ENCODE measurements at regions not wholly inside any gene's neighbourhood (a gene's known extent, or its start where the extent isn't known, plus 50 kb on each side); places are given as distances from the start of the nearest gene placed in this dataset.

- intact Hi-C loops (cut with micrococcal nuclease), result no loop called here
These were observed 474.4 kb downstream of the SH2D1A start for GRCh38 chrX:124820738-124821137.

- intact Hi-C loops (cut with micrococcal nuclease), result no loop called here
These were observed 481.0 kb downstream of the SH2D1A start for GRCh38 chrX:124827258-124827845.

GRCh38 chrX:124829930-124830329, 483.6 kb downstream of the SH2D1A start:
- intact Hi-C loops (cut with micrococcal nuclease), result no loop called here

- intact Hi-C loops (cut with micrococcal nuclease), result no loop called here
These were observed 482.9 kb upstream of the TEX13C start for GRCh38 chrX:124836786-124837185.

- intact Hi-C loops (cut with micrococcal nuclease), result no loop called here
These were observed 477.5 kb upstream of the TEX13C start for GRCh38 chrX:124842205-124842604.

- intact Hi-C loops (cut with micrococcal nuclease), result no loop called here
These were observed 458.9 kb upstream of the TEX13C start for GRCh38 chrX:124860736-124861135.

GRCh38 chrX:124862301-124862700, 457.4 kb upstream of the TEX13C start:
- intact Hi-C loops (cut with micrococcal nuclease), result no loop called here

- intact Hi-C loops (cut with micrococcal nuclease), result no loop called here
These were observed 456.4 kb upstream of the TEX13C start for GRCh38 chrX:124863303-124863702.

- intact Hi-C loops (cut with micrococcal nuclease), result no loop called here
These were observed 432.1 kb upstream of the TEX13C start for GRCh38 chrX:124887572-124887971.

GRCh38 chrX:124895947-124896346, 423.7 kb upstream of the TEX13C start:
- intact Hi-C loops (cut with micrococcal nuclease), result no loop called here

- intact Hi-C loops (cut with micrococcal nuclease), result no loop called here
These were observed 416.7 kb upstream of the TEX13C start for GRCh38 chrX:124902953-124903352.

- intact Hi-C loops (cut with micrococcal nuclease), result no loop called here
These were observed 409.1 kb upstream of the TEX13C start for GRCh38 chrX:124910611-124911010.

GRCh38 chrX:124917011-124917410, 402.7 kb upstream of the TEX13C start:
- intact Hi-C loops (cut with micrococcal nuclease), result no loop called here

GRCh38 chrX:124925681-124926080, 394.0 kb upstream of the TEX13C start:
- intact Hi-C loops (cut with micrococcal nuclease), result no loop called here

- intact Hi-C loops (cut with micrococcal nuclease), result no loop called here
These were observed 388.4 kb upstream of the TEX13C start for GRCh38 chrX:124931241-124931640.

- intact Hi-C loops (cut with micrococcal nuclease), result no loop called here
These were observed 387.7 kb upstream of the TEX13C start for GRCh38 chrX:124931958-124932357.

- intact Hi-C loops (cut with micrococcal nuclease), result no loop called here
These were observed 381.0 kb upstream of the TEX13C start for GRCh38 chrX:124938715-124939114.

GRCh38 chrX:124940531-124940930, 379.1 kb upstream of the TEX13C start:
- intact Hi-C loops (cut with micrococcal nuclease), result no loop called here

- intact Hi-C loops (cut with micrococcal nuclease), result no loop called here
These were observed 365.3 kb upstream of the TEX13C start for GRCh38 chrX:124954402-124954801.

GRCh38 chrX:124960454-124960853, 359.2 kb upstream of the TEX13C start:
- intact Hi-C loops (cut with micrococcal nuclease), result no loop called here

- intact Hi-C loops (cut with micrococcal nuclease), result no loop called here
These were observed 356.0 kb upstream of the TEX13C start, which contains the start of gene TENM1 for GRCh38 chrX:124963717-124964116. TENM1 (minus strand) TSS chrX:124963817.

GRCh38 chrX:124975456-124975855, 344.2 kb upstream of the TEX13C start:
- intact Hi-C loops (cut with micrococcal nuclease), result no loop called here

- intact Hi-C loops (cut with micrococcal nuclease), result no loop called here
These were observed 338.3 kb upstream of the TEX13C start for GRCh38 chrX:124981420-124981819.
